AG10803 (cell line): ENCODE measurements at regions not wholly inside any gene's neighbourhood (a gene's known extent, or its start where the extent isn't known, plus 50 kb on each side); places are given as distances from the start of the nearest gene placed in this dataset.
"Not testable (repeated sequence)": the region's sequence is repeated elsewhere in the genome, so short reads cannot be mapped to it uniquely, and the experiment has no call there.

Source experiments
- DNase-seq: peaks from one replicate; pipeline ENCODE4 v3.0.0; 2010; ENCODE audit warnings: low read depth
- H3K4me3 ChIP-seq: 2 replicates; pipeline ENCODE4 v1.5.1; 2011; ENCODE audit warnings: mild to moderate bottlenecking, low read length, control low read depth
- TF ChIP-seq, protein P1 (sequence below): conservative IDR thresholded peaks from 2 replicates; pipeline ENCODE4 v1.5.1; 2011; ENCODE audit warnings: mild to moderate bottlenecking, low read length, control low read depth, inconsistent platforms

DNA sequence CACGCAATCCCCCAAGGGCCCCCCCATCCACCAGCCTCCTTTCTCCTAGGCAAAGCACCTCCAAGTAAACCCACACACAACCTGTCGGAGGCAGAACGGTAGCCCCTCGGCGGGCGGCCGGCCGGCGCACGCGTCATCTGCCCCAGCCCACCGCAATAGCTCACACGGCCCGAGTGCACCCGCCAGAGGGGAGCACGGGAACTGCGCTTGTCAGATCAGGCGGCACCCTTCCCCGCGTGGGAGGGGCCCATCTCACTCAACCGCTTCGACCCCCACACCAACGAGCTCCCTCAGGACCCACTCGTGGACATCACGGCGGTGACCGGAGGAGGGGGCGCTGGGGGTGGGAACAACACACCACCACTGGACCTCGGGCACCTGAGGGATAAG lies 767.9 kb upstream of the DEFB115 start:
- H3K4me3 ChIP-seq = no peak overlapping the region
- no peak for DNase-seq
- TF ChIP-seq, protein P1, sequence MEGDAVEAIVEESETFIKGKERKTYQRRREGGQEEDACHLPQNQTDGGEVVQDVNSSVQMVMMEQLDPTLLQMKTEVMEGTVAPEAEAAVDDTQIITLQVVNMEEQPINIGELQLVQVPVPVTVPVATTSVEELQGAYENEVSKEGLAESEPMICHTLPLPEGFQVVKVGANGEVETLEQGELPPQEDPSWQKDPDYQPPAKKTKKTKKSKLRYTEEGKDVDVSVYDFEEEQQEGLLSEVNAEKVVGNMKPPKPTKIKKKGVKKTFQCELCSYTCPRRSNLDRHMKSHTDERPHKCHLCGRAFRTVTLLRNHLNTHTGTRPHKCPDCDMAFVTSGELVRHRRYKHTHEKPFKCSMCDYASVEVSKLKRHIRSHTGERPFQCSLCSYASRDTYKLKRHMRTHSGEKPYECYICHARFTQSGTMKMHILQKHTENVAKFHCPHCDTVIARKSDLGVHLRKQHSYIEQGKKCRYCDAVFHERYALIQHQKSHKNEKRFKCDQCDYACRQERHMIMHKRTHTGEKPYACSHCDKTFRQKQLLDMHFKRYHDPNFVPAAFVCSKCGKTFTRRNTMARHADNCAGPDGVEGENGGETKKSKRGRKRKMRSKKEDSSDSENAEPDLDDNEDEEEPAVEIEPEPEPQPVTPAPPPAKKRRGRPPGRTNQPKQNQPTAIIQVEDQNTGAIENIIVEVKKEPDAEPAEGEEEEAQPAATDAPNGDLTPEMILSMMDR = no peak

DNA sequence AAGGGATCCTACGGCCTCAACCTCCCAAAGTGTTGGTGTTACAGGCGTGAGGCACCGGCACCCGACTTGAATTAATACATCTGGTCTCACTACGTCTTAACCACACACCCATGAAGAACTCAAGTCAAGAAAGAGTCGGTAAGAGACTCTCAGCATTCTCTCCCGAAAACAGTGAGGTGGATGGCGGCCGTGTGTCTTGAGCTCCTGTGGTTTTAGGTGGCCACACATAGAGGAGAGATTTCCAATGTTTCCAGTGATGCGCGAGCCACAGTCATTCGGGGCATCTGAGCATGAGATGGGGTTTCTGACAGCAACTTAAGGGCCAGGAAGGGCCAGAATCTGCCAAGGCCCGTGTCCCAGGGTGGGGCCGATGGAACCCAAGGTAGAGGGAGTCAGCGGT lies 766.4 kb upstream of the DEFB115 start:
- H3K4me3 ChIP-seq = no peak overlapping the region
- TF ChIP-seq, protein P1 = no peak
- no peak for DNase-seq

DNA sequence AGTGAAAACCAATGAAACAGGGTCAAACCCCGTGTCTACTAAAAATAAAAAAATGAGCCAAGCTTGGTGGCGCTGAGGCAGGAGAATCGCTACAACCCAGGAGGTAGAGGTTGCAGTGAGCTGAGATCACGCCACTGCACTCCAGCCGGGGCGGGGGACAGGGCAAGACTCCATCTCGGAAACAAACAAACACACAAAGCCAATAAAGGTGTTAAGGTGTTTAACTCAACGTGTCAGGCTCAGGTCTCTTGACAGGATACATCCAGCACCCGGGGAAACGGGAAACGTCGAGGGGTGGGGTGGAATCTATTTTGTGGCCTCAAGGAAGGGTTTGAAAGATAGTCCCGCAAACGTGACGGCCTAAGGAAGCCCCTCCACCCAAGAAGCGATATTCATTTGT lies 760.8 kb upstream of the DEFB115 start:
- not testable (repeated sequence) for H3K4me3 ChIP-seq

DNA sequence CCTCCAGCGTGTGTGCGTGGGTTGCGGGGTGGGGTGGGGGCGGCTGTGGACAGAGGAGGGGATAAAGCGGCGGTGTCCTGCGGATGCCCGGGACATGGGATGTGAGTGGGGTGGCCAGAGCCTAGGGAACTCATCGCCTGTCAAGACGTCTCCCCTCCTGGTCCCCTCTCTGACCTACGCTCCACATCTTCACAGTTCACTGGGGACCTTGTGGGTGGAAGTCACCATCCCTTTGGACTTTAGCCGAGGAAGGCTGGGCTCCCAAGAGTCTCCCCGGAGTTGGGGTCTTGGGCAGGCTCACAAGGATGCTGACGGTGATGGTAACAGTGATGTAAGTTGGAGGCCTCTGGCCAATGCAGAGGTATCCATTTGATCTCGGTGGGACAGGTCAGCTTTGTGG lies 760.3 kb upstream of the DEFB115 start:
- not testable (repeated sequence) for H3K4me3 ChIP-seq, DNase-seq

More for the DNA sequence above, 760.8 kb upstream of the DEFB115 start:
- not testable (repeated sequence) for DNase-seq

DNA sequence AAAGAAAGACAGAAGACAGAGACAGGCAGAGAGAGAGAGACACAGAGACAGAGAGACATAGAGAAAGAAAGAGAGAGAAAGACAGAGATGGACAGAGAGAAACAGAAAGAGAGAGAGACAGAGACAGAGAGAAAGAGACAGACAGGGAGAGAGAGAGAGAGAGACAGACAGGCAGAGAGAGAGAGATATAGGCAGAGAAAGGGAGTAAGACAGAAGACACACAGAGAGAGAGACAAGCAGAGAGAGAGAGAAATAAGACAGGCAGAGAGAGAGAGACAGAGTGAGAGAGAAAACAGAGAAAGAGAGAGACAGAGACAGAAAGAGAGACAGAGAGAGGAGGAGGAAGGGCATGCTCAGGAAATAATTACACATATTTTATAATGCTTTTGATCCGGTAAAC lies 758.3 kb upstream of the DEFB115 start:
- TF ChIP-seq, protein P1 = no peak
- no peak overlapping the region for H3K4me3 ChIP-seq
- DNase-seq = no peak

DNA sequence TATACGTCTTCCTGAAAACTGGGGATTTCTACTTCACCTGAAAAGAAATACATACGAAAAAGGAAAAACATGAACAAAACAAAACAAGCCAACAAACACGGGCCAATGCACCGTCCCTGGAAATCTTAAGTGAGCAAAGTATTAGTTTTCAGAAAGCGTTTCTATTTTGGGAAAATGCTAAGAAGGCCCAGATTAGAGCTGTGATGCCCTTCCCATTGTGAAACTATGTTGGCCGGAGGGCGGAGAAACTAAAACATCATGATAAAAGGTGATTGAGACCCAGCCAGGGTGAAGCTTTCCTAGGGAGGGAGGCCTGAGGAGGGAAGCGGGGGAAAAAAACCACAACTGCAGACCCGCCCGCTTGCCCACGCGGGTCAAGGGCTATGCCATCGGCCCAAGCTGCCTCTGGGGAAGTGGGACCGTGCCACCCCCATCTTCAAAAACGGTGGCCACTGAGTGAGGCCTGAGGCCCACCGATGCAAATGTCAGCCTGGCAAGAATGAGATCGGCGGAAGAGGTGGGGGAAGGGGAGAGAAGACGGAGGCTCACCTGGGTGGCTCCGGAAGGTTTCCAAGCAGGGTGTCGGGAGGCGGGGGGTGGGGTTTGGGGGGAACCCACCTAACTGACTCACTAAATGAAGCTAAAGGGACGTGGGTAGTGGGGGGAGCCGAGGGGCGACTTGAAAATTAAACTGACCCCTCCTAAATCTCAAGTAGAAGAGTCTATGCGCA lies 757.6 kb upstream of the DEFB115 start:
- not testable (repeated sequence) for H3K4me3 ChIP-seq, DNase-seq

DNA sequence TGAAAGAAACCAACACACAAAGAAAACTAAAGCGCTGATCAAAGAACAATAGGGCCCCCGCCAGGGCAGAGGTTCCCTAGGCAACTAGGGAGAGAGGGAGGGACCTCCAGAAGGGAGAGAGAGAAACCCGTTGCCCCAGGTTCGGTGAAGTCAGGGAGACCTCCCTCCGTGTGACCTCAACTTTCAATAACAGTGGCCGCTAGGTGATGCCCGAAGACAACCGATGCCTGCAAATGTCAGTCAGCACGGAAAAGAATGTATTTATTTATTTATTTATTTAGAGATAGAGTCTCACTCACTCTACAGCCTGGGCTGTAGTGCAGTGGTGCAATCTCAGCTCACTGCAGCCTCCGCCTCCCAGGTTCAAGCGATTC lies 757.0 kb upstream of the DEFB115 start:
- H3K4me3 ChIP-seq = not testable (repeated sequence)

DNA sequence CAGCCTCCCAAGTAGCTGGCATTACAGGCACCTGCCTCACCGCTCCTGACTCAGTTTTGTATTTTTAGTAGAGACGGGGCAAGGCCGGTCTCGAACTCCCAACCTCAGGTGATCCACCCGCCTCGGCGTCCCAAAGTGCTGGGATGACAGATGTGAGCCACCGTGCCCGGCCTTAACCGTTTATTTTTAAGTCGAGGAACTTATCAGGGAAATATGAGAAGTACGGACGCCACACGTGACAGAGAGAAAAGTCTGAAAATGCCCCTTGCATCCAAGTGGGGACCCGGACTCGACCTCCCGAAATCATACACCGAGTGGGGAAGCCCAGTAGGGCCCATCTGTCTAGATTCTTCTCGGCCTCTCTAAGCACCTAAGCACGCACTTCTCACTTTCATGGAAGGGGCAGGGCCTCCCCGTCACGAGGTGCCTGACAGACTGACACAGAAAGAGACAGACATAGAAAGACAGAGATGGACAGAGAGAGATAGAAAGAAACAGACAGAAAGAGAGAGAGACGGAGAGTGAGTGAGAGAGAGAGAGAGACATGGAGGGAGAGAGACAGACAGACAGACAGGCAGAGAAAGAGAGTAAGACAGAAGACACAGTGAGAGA lies 756.5 kb upstream of the DEFB115 start:
- no peak for DNase-seq
- no peak overlapping the region for H3K4me3 ChIP-seq
- TF ChIP-seq, protein P1 = no peak

More for the DNA sequence above, 757.0 kb upstream of the DEFB115 start:
- not testable (repeated sequence) for DNase-seq

DNA sequence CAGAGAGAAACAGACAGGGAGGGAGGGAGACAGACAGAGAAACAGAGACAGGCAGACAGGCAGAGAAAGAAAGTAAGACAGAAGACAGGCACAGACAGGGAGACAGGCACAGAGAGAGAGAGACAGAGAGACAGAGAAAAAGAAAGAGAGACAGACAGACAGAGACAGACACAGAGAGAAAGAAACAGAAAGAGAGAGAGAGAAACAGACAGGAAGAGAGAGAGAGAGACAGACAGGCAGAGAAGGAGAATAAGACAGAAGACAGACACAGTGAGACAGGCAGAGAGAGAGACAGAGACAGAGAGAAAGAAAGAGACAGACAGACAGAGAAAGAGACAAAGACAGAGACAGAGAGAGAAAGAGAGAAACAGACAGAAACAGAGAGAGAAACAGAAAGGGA lies 754.8 kb upstream of the DEFB115 start:
- no peak for DNase-seq
- TF ChIP-seq, protein P1 = no peak

DNA sequence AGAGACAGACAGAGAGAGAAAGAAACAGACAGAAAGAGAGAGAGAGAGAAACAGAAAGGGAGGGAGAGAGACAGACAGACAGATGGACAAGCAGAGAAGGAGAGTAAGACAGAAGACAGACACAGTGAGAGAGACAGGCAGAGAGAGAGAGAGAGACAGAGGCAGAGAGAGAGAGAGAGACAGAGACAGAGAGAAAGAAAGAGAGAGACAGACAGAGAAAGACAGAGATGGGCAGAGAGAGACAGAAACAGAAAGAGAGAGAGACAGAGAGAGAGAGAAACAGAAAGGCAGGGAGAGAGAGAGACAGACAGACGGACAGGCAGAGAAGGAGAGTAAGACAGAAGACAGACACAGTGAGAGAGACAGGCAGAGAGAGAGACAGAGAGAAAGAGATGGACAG lies 754.3 kb upstream of the DEFB115 start:
- not testable (repeated sequence) for H3K4me3 ChIP-seq, DNase-seq

More for the DNA sequence above, 754.8 kb upstream of the DEFB115 start:
- H3K4me3 ChIP-seq = no peak overlapping the region
